Activated B cell treated with CpG ODN at 0.5 μM for 24 hours (primary cell): ENCODE measurements at regions not wholly inside any gene's neighbourhood (a gene's known extent, or its start where the extent isn't known, plus 50 kb on each side); places are given as distances from the start of the nearest gene placed in this dataset.

Experiments
- ATAC-seq: fragments of 200-7000 bp; cut with Tn5 transposase; one replicate; pipeline ENCODE4 v1.10.0; 2021; ENCODE audit warnings: low read depth, mild to moderate bottlenecking, moderate library complexity
- CTCF ChIA-PET: fragments of 350-600 bp; sonication (Branson Sonifier 250); formaldehyde crosslinking; loops from one replicate; lab custom pipeline; 2021; ENCODE audit warnings: antibody characterized with exemption; lab: Charles Lee
- POLR2A ChIA-PET: fragments of 350-600 bp; sonication (Branson Sonifier 250); formaldehyde crosslinking; loops from one replicate; lab custom pipeline; 2021; ENCODE audit warnings: antibody characterized with exemption; lab: Charles Lee
- DNase-seq: peaks from one replicate; pipeline ENCODE4 v3.0.0; 2022
- H3K27ac Mint-ChIP-seq: one replicate; pipeline ENCODE4 v1.8.0; 2020; ENCODE audit warnings: mixed read lengths
- H3K27me3 Mint-ChIP-seq: one replicate; pipeline ENCODE4 v1.8.0; 2021; ENCODE audit warnings: mixed read lengths
- H3K36me3 Mint-ChIP-seq: one replicate; pipeline ENCODE4 v1.8.0; 2021; ENCODE audit warnings: low read depth, mixed read lengths
- H3K4me1 Mint-ChIP-seq: one replicate; pipeline ENCODE4 v1.8.0; 2021; ENCODE audit warnings: mixed read lengths
- H3K4me3 Mint-ChIP-seq: one replicate; pipeline ENCODE4 v1.8.0; 2020; ENCODE audit warnings: mild to moderate bottlenecking, mixed read lengths
- H3K9me3 Mint-ChIP-seq: one replicate; pipeline ENCODE4 v1.8.0; 2020; ENCODE audit warnings: mixed read lengths
- intact Hi-C: fragments of 100-400 bp; cut with micrococcal nuclease; formaldehyde crosslinking; loops from one replicate; pipeline ENCODE4 v1.15.1; 2024
- TF ChIP-seq, protein P1 (sequence below): fragments of 200-600 bp; IDR thresholded peaks from one replicate; pipeline ENCODE4 v1.8.0; 2022; ENCODE audit warnings: antibody characterized with exemption, mild to moderate bottlenecking

DNA sequence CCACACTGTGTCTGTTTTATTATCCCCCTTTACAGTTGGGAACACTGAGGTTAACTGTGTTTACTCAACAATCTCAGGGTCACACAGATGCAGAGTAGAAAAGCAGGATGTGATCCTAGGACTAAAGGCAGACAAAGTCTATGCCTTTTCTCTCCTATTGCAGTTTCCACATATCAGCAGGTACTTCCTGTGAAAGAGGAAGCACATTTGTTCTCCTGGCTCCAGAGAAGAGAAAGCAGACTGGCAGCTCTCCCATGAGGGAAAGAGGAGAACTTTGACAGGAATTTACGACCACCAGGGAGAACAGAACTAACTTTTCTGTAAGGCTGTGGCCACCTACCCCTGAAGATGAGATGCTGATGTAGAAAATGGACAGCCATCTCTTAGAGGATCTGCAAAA, 84.2 kb upstream of the TNC start:
- H3K9me3 Mint-ChIP-seq, result no peaks in the 10 kb centered on the region
- DNase-seq (no peak), ATAC-seq (no peak)
- H3K27ac Mint-ChIP-seq, result no peak overlapping the region
- H3K4me3 Mint-ChIP-seq, result no peak overlapping the region
- H3K4me1 Mint-ChIP-seq, result peaks cover 23% of the 10 kb centered on the region
- TF ChIP-seq, protein P1, sequence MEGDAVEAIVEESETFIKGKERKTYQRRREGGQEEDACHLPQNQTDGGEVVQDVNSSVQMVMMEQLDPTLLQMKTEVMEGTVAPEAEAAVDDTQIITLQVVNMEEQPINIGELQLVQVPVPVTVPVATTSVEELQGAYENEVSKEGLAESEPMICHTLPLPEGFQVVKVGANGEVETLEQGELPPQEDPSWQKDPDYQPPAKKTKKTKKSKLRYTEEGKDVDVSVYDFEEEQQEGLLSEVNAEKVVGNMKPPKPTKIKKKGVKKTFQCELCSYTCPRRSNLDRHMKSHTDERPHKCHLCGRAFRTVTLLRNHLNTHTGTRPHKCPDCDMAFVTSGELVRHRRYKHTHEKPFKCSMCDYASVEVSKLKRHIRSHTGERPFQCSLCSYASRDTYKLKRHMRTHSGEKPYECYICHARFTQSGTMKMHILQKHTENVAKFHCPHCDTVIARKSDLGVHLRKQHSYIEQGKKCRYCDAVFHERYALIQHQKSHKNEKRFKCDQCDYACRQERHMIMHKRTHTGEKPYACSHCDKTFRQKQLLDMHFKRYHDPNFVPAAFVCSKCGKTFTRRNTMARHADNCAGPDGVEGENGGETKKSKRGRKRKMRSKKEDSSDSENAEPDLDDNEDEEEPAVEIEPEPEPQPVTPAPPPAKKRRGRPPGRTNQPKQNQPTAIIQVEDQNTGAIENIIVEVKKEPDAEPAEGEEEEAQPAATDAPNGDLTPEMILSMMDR, result no peak
- no peaks in the 10 kb centered on the region for H3K36me3 Mint-ChIP-seq
- CTCF ChIA-PET, result interaction anchor here (1.3 kb wide), 1 partner anchor 8 kb away, joined by 5 read pairs; no protein-coding TSS in a partner anchor
- intact Hi-C loops, result loop anchor here (10.0 kb wide), 1 partner anchor 213 kb away; no protein-coding TSS in a partner anchor
- no peaks in the 10 kb centered on the region for H3K27me3 Mint-ChIP-seq
- POLR2A ChIA-PET, result no interaction called here

DNA sequence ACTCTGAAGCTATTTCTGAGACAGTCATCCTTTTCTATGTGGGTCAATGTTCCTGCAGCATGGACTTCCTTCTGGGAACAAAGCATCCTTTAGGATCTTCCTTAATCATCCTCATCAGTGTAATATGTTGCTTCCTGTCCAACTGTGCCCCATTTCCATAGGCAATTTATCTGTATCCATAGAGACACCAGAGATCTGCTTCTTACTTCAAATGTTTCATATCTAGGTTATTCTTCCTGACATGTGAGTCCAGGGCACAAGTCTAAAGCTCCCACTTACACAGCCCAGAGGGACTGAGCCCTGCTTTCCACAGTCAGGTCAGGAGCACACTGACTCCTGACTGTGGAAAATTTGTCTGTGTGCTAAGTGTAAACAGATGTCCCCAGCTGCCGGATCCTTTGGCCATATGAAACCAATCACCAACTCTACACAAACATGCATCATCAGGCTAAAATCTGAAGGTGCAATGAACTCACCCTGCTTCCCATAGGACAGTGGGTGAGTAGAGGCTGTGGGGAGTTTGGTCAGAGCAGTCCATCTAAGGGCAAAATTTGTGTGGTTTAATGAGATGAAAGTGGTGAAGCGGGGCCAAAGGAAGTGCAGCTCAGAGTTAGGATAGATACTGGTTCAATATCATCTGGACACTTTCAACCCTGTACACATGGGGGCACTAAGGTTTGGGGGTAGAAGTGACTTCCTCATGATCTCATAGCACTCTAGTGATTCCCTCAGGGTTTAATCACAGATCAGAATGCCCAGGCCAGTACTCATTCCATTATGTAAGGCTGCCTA, 85.2 kb upstream of the TNC start:
- H3K36me3 Mint-ChIP-seq, result no peaks in the 10 kb centered on the region
- no peaks in the 10 kb centered on the region for H3K27me3 Mint-ChIP-seq
- no peaks in the 10 kb centered on the region for H3K9me3 Mint-ChIP-seq
- peaks cover 31% of the 10 kb centered on the region for H3K4me1 Mint-ChIP-seq
- DNase-seq (no peak), ATAC-seq (no peak)
- ChIA-PET CTCF (interaction anchor here (1.0 kb wide), 1 partner anchor 321 kb away, joined by 3 read pairs; no protein-coding TSS in a partner anchor), POLR2A (no interaction called here)
- no peak overlapping the region for H3K4me3 Mint-ChIP-seq
- TF ChIP-seq, protein P1, result no peak
- intact Hi-C loops, result loop anchor here (10.0 kb wide), 1 partner anchor 212 kb away; no protein-coding TSS in a partner anchor
- no peak overlapping the region for H3K27ac Mint-ChIP-seq

DNA sequence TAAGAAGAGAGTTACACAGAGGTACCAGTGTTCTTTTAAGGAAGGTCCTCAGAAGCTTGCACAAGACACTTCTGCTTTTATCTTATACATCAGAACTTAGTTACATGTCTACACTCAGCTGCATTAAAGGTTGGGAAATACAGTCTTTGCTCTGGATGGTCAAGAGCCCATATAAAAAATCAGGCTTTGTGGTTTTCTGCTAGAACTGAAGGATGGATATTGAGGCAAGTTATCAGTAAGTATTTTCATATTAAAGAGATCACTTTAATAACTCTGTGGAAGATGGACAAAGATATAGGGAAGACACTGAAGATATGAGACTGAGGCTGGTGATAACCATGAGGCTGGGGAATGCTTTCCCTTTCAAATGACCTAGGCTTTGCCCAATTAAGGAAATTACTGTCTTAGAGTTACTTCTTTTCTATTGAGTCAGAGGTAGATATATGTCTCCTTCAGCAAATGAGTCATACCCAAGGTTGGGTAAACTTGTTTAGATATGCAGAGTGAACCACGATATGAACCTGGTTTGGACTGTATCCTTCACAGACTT, 87.0 kb upstream of the TNC start:
- Mint-ChIP-seq H3K4me3 (no peak overlapping the region), H3K27me3 (no peaks in the 10 kb centered on the region), H3K27ac (peak overlapping the region; percentile 61), H3K36me3 (no peaks in the 10 kb centered on the region), H3K4me1 (peaks cover 48% of the 10 kb centered on the region), H3K9me3 (no peaks in the 10 kb centered on the region)
- TF ChIP-seq, protein P1, result no peak
- no peak for DNase-seq
- ATAC-seq, result peak; percentile 62
- intact Hi-C loops, result loop anchor here (5.0 to 10.0 kb wide), 2 partner anchors 210 to 508 kb away; no protein-coding TSS in a partner anchor
- POLR2A ChIA-PET, result no interaction called here
- CTCF ChIA-PET, result no interaction called here

DNA sequence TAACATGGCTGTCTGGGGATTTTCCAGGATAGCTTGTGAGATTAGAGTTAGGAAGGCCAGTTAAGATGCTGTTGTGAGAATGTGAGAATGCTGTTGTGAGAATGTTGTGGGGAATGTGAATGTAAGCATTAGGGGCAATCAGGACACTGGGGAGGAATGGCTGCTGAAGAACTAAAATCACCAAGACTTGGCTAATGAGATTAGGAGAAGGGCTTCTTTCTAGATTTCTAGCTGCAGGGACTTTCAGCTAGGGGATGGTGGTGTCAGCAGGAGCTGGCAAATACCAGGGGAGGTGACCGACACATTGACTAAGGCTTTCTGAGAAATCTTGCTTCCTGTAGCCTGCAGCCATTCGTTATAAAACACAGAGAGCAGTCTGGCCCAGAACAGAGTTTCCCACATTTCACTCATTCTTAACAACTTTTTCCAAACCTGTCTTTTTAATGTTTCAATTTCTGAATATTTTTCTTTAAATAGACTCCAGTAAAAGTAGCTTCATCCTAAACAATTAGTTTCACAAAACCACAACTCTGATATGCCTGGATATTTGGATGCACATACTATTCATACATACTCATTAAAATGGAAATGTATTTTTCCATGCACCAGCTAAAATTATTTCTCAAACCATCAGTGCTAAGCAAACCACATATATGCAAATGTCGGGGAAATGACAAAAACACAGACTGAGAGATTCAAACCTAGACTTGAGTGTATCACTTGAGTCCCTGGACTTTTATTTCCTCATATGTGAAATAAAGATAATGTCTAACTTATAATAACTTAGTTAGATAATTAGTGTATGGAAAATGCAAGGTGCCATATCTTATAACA, 89.3 kb upstream of the TNC start:
- peak overlapping the region; percentile 6 for H3K4me3 Mint-ChIP-seq
- ChIA-PET CTCF (interaction anchor here (1.0 kb wide), 1 partner anchor 15 kb away, joined by 3 read pairs; no protein-coding TSS in a partner anchor), POLR2A (interaction anchor here (0.6 to 1.5 kb wide), 2 partner anchors 15 to 187 kb away, joined by 3 to 6 read pairs; no protein-coding TSS in a partner anchor)
- no peaks in the 10 kb centered on the region for H3K36me3 Mint-ChIP-seq
- no peaks in the 10 kb centered on the region for H3K9me3 Mint-ChIP-seq
- no peak for ATAC-seq
- peaks cover 60% of the 10 kb centered on the region for H3K4me1 Mint-ChIP-seq
- TF ChIP-seq, protein P1, result no peak
- H3K27ac Mint-ChIP-seq, result peak overlapping the region; percentile 42
- no peak for DNase-seq
- intact Hi-C loops, result loop anchor here (5.0 to 10.0 kb wide), 2 partner anchors 208 to 510 kb away; no protein-coding TSS in a partner anchor
- no peaks in the 10 kb centered on the region for H3K27me3 Mint-ChIP-seq
